Lower lobe of right lung (tissue), 2 donors: ENCODE measurements at regions not wholly inside any gene's neighbourhood (a gene's known extent, or its start where the extent isn't known, plus 50 kb on each side); places are given as distances from the start of the nearest gene placed in this dataset.

Experiments
- ATAC-seq, 2 donors: fragments of 200-7000 bp; cut with Tn5 transposase; one replicate each; pipeline ENCODE4 v1.9.1; 2020 to 2022; ENCODE audit warnings: mild to moderate bottlenecking in 2 of 2, moderate library complexity in 2 of 2
- DNase-seq: peaks from one replicate; pipeline ENCODE4 v3.0.0-alpha.2; 2020
- H3K27ac ChIP-seq: fragments of 200-600 bp; one replicate; pipeline ENCODE4 v1.8.0; 2022
- H3K27me3 ChIP-seq: fragments of 200-600 bp; one replicate; pipeline ENCODE4 v1.8.0; 2022; ENCODE audit warnings: low read depth
- H3K36me3 ChIP-seq: fragments of 200-600 bp; one replicate; pipeline ENCODE4 v1.8.0; 2022; ENCODE audit warnings: mild to moderate bottlenecking
- H3K4me1 ChIP-seq: fragments of 200-600 bp; one replicate; pipeline ENCODE4 v1.8.0; 2022
- H3K4me3 ChIP-seq: fragments of 200-600 bp; one replicate; pipeline ENCODE4 v1.8.0; 2022; ENCODE audit warnings: mild to moderate bottlenecking
- H3K9me3 ChIP-seq: fragments of 200-600 bp; one replicate; pipeline ENCODE4 v1.8.0; 2022
- CTCF ChIP-seq: fragments of 200-600 bp; IDR thresholded peaks from one replicate; pipeline ENCODE4 v1.8.0; 2022; ENCODE audit warnings: antibody characterized with exemption, mild to moderate bottlenecking
- intact Hi-C: fragments of 100-400 bp; cut with DNase I; formaldehyde crosslinking; loops from one replicate; pipeline ENCODE4 v1.11.0; 2022
- donor health status: DM: no; HTN: yes; CAD: no; lungs with severe emphysema.

GRCh38 chr16:6482696-6483468 lies 849.8 kb upstream of the RBFOX1 start:
- Histone ChIP-seq H3K4me3 (no peak overlapping the region), H3K4me1 (no peaks in the 10 kb centered on the region), H3K27me3 (peaks cover 29% of the 10 kb centered on the region), H3K9me3 (no peaks in the 10 kb centered on the region), H3K36me3 (no peaks in the 10 kb centered on the region), H3K27ac (no peak overlapping the region)
- ATAC-seq (no peak), DNase-seq (no peak)
- TF ChIP-seq CTCF: no peak
- intact Hi-C loops: no loop called here

- intact Hi-C loops: no loop called here
- H3K27me3 ChIP-seq: peaks cover 29% of the 10 kb centered on the region
- no peaks in the 10 kb centered on the region for H3K36me3 ChIP-seq
- no peak for DNase-seq
- H3K27ac ChIP-seq: no peak overlapping the region
- no peak for TF ChIP-seq CTCF
- H3K9me3 ChIP-seq: peaks cover 4% of the 10 kb centered on the region
- no peak overlapping the region for H3K4me3 ChIP-seq
- no peak for ATAC-seq
- no peaks in the 10 kb centered on the region for H3K4me1 ChIP-seq
Measured at GRCh38 chr16:6481894-6482293, 850.8 kb upstream of the RBFOX1 start.

- no peaks in the 10 kb centered on the region for H3K27me3 ChIP-seq
- intact Hi-C loops: no loop called here
- no peaks in the 10 kb centered on the region for H3K4me1 ChIP-seq
- no peak overlapping the region for H3K4me3 ChIP-seq
- DNase-seq (no peak), ATAC-seq (no peak)
- no peak for TF ChIP-seq CTCF
- H3K27ac ChIP-seq: no peak overlapping the region
- no peaks in the 10 kb centered on the region for H3K36me3 ChIP-seq
- no peaks in the 10 kb centered on the region for H3K9me3 ChIP-seq
Measured at GRCh38 chr16:6453742-6454141, 878.9 kb upstream of the RBFOX1 start.

GRCh38 chr16:6447021-6447790 lies 885.4 kb upstream of the RBFOX1 start:
- Histone ChIP-seq H3K4me1 (no peaks in the 10 kb centered on the region), H3K9me3 (no peaks in the 10 kb centered on the region), H3K27ac (no peak overlapping the region), H3K4me3 (no peak overlapping the region), H3K27me3 (no peaks in the 10 kb centered on the region), H3K36me3 (no peaks in the 10 kb centered on the region)
- DNase-seq: no peak
- ATAC-seq: no peak
- intact Hi-C loops: no loop called here
- TF ChIP-seq CTCF: no peak

- ATAC-seq (no peak), DNase-seq (no peak)
- Histone ChIP-seq H3K4me1 (no peaks in the 10 kb centered on the region), H3K36me3 (no peaks in the 10 kb centered on the region), H3K27ac (no peak overlapping the region), H3K9me3 (no peaks in the 10 kb centered on the region), H3K4me3 (no peak overlapping the region), H3K27me3 (no peaks in the 10 kb centered on the region)
- intact Hi-C loops: no loop called here
- no peak for TF ChIP-seq CTCF
Measured at GRCh38 chr16:6446370-6446769, 886.3 kb upstream of the RBFOX1 start.
